Uterus (tissue), 3 donors: ENCODE measurements at regions not wholly inside any gene's neighbourhood (a gene's known extent, or its start where the extent isn't known, plus 50 kb on each side); places are given as distances from the start of the nearest gene placed in this dataset.

Experiments used
- DNase-seq, 2 donors: peaks; one replicate each; pipeline ENCODE4 v3.0.0-alpha.2; 2019 to 2020
- H3K27ac ChIP-seq, 2 donors: fragments of 200-600 bp; sonication (generic); 1 replicate in 1 of 2; 2 replicates in 1 of 2; pipeline ENCODE4 v1.5.1; 2016 to 2018
- H3K27me3 ChIP-seq, 2 donors: fragments of 200-600 bp; sonication (generic); one replicate each; pipeline ENCODE4 v1.5.1; 2018 to 2019; ENCODE audit warnings: control low read depth in 1 of 2
- H3K36me3 ChIP-seq, 2 donors: fragments of 200-600 bp; sonication (generic); one replicate each; pipeline ENCODE4 v1.5.1; 2019; ENCODE audit warnings: control low read depth in 1 of 2
- H3K4me1 ChIP-seq, 2 donors: fragments of 200-600 bp; sonication (generic); one replicate each; pipeline ENCODE4 v1.5.1; 2018 to 2019; ENCODE audit warnings: control low read depth in 1 of 2
- H3K4me3 ChIP-seq, 2 donors: fragments of 200-600 bp; sonication (generic); 1 replicate in 1 of 2; 2 replicates in 1 of 2; pipeline ENCODE4 v1.5.1; 2018 to 2019; ENCODE audit warnings: mild to moderate bottlenecking in 1 of 2
- H3K9me3 ChIP-seq, 2 donors: fragments of 200-600 bp; sonication (generic); one replicate each; pipeline ENCODE4 v1.5.1; 2019; ENCODE audit warnings: control low read depth in 1 of 2
- CTCF ChIP-seq, 4 experiments: fragments of 200-600 bp in 2 of 4; fragments of 450-650 bp in 2 of 4; sonication (generic) in 2 of 4; IDR thresholded peaks; one replicate each; pipeline ENCODE4 v1.5.1; 2016 to 2019; ENCODE audit warnings: antibody characterized with exemption in 4 of 4, mild to moderate bottlenecking in 2 of 4, moderate library complexity in 1 of 4
- POLR2A ChIP-seq, 2 donors: fragments of 450-650 bp; IDR thresholded peaks; one replicate each; pipeline ENCODE4 v1.6.1; 2016; ENCODE audit warnings: antibody characterized with exemption in 2 of 2, mild to moderate bottlenecking in 1 of 2, moderate library complexity in 1 of 2
- intact Hi-C: fragments of 100-400 bp; cut with DNase I; formaldehyde crosslinking; loops from one replicate; pipeline ENCODE4 v1.15.1; 2023; ENCODE audit warnings: low total_unique reads
- donor health status: DM: yes; HTN: yes; CAD: no.

- no peak for DNase-seq
- intact Hi-C loops: no loop called here
- Histone ChIP-seq H3K36me3 (no peaks in the 10 kb centered on the region), H3K4me3 (no peak overlapping the region), H3K27ac (no peak overlapping the region), H3K27me3 (no peaks in the 10 kb centered on the region), H3K9me3 (no peaks in the 10 kb centered on the region), H3K4me1 (no peaks in the 10 kb centered on the region)
- TF ChIP-seq CTCF (IDR thresholded peaks at IDR 0.05): no peak
- TF ChIP-seq POLR2A (IDR thresholded peaks at IDR 0.05): no peak
Measured at GRCh38 chr3:117118604-117119003, 409.0 kb downstream of the TUSC7 start.

GRCh38 chr3:117120014-117120413 is 410.4 kb downstream of the TUSC7 start:
- no peak for DNase-seq
- no peaks in the 10 kb centered on the region for H3K9me3 ChIP-seq
- no peak overlapping the region for H3K4me3 ChIP-seq
- H3K36me3 ChIP-seq: no peaks in the 10 kb centered on the region
- no peak for TF ChIP-seq POLR2A (IDR thresholded peaks at IDR 0.05)
- no peak for TF ChIP-seq CTCF (IDR thresholded peaks at IDR 0.05)
- no peak overlapping the region for H3K27ac ChIP-seq
- H3K27me3 ChIP-seq: no peaks in the 10 kb centered on the region
- H3K4me1 ChIP-seq: no peaks in the 10 kb centered on the region
- intact Hi-C loops: no loop called here

GRCh38 chr3:117122609-117123008 is 413.0 kb downstream of the TUSC7 start:
- H3K36me3 ChIP-seq: no peaks in the 10 kb centered on the region
- no peak for DNase-seq
- TF ChIP-seq CTCF (IDR thresholded peaks at IDR 0.05) (no peak), POLR2A (IDR thresholded peaks at IDR 0.05) (no peak)
- H3K4me1 ChIP-seq: no peaks in the 10 kb centered on the region
- intact Hi-C loops: no loop called here
- no peak overlapping the region for H3K4me3 ChIP-seq
- H3K9me3 ChIP-seq: no peaks in the 10 kb centered on the region
- no peaks in the 10 kb centered on the region for H3K27me3 ChIP-seq
- H3K27ac ChIP-seq: no peak overlapping the region

GRCh38 chr3:117126460-117126859 is 416.9 kb downstream of the TUSC7 start:
- H3K27ac ChIP-seq: no peak overlapping the region
- no peaks in the 10 kb centered on the region for H3K36me3 ChIP-seq
- H3K9me3 ChIP-seq: no peaks in the 10 kb centered on the region
- no peak overlapping the region for H3K4me3 ChIP-seq
- TF ChIP-seq POLR2A (IDR thresholded peaks at IDR 0.05) (no peak), CTCF (IDR thresholded peaks at IDR 0.05) (no peak)
- intact Hi-C loops: no loop called here
- no peaks in the 10 kb centered on the region for H3K4me1 ChIP-seq
- no peak for DNase-seq
- H3K27me3 ChIP-seq: no peaks in the 10 kb centered on the region

- Histone ChIP-seq H3K36me3 (no peaks in the 10 kb centered on the region), H3K4me3 (no peak overlapping the region), H3K9me3 (no peaks in the 10 kb centered on the region), H3K27me3 (no peaks in the 10 kb centered on the region), H3K4me1 (no peaks in the 10 kb centered on the region), H3K27ac (no peak overlapping the region)
- TF ChIP-seq POLR2A (IDR thresholded peaks at IDR 0.05) (no peak), CTCF (IDR thresholded peaks at IDR 0.05) (no peak)
- intact Hi-C loops: no loop called here
- DNase-seq: no peak
Measured at GRCh38 chr3:117126946-117127546, 417.5 kb downstream of the TUSC7 start.
